ENCODE measurements at regions not wholly inside any gene's neighbourhood (a gene's known extent, or its start where the extent isn't known, plus 50 kb on each side); places are given as distances from the start of the nearest gene placed in this dataset.
"Not testable (repeated sequence)": the region's sequence is repeated elsewhere in the genome, so short reads cannot be mapped to it uniquely, and the experiment has no call there.

DNA sequence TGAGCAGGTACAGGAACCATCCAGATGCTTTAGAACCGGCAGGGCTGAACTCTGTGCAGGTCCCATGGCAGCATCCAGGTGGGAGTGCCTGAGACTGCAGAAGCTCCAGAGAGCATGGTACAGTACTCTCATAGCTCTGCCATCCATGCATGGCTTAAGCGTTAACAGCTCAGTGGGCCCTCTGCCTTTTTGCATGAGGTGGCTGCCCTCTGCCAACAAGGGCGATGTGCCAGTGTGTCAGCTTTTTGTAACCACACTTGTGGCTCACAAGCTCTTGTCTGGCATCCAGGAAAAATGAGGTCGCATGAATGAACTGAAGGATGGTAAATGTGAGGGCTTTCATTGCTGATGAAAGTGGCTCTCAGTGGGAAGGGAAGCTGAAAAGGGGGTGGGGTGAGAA, 950.1 kb downstream of the DIPK2A start:
- no peak for DNase-seq (ENCODE audit: low read depth)

GRCh38 chr3:144923046-144923775, 951.6 kb downstream of the DIPK2A start:
- no peak for DNase-seq (ENCODE audit: low read depth)

DNA sequence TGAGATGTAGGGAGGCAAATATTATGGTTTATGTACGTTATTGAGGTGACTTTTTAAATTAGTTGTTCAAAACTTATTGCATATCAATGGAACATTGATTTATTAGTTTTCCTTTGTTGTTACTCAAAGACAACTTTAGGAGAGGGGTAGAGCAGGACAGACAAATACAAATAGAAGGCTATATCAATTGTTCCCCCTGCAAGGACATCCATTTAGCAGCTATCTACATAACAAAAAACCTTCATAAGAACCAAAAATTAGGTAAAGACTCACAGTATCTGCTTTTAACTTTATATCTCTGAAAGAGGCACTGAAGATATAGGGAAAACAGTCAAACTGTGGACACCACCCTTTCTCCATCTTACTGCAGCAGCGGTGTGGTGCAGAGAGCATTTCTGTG, 958.8 kb downstream of the DIPK2A start:
- no peak for DNase-seq (ENCODE audit: low read depth)

DNA sequence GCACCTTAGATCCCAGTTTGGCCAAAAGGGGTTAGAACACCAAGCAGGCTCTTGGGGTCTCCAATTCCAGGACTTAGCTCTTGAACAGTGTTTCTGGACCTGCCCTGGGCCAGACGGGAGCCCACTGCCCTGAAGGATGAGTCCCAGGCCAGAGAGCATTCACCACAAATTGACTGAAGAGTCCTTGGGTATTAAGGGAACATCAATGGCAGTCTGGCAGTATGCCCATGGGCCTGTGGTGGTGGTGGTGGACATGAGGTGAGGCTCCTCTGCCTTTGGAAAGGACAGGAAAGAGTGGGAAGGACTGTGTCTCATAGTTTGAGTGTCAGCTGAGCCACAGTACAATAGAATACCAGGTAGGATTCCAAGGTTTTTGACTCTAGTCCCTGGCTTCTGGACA, 960.0 kb downstream of the DIPK2A start:
- no peak for DNase-seq (ENCODE audit: low read depth)

GRCh38 chr3:144942093-144942837, 970.6 kb downstream of the DIPK2A start:
- DNase-seq (ENCODE audit: low read depth), result no peak

DNA sequence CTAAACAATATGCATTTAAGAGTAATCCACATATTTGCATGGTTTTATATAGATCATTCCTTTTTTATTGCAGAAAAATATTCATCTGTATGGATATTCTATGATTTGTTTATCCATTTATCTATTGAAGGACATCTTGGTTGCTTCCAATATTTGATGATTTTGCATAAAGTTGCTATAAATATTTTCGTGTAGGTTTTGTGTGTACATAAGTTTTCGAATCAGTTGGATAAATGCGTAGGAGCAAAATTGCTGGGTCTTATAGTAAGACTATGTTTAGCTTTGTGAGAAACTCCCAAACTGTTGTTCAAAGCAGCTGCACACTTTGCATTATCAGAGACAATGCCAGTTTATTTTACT, 971.2 kb downstream of the DIPK2A start:
- no peak for DNase-seq (ENCODE audit: low read depth)

DNA sequence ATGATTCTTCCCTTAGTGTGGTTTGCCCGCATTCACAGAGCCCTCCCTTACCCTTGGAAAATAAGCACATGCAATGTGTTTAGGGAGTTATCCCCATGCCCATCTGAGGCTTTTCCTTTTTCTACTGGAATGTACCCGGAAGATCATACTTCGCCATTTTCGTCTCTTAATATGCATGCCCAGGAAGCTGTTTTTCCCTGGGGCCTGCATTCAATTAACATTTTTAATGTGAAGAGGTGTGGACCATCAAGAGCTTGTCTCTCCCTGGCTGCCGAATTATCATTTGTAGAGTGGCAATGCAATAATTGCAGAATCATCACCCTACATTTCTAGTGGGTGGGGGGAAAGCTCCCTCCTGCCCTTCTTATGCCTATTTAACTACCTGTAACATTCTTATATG, 976.3 kb downstream of the DIPK2A start:
- DNase-seq (ENCODE audit: low read depth), result no peak

- DNase-seq (ENCODE audit: low read depth), result no peak
These were observed 977.1 kb downstream of the DIPK2A start for GRCh38 chr3:144948711-144949110.

- no peak for DNase-seq (ENCODE audit: low read depth)
These were observed 982.3 kb downstream of the DIPK2A start for GRCh38 chr3:144953959-144954358.

GRCh38 chr3:144957398-144958101, 985.9 kb downstream of the DIPK2A start:
- no peak for DNase-seq (ENCODE audit: low read depth)

DNA sequence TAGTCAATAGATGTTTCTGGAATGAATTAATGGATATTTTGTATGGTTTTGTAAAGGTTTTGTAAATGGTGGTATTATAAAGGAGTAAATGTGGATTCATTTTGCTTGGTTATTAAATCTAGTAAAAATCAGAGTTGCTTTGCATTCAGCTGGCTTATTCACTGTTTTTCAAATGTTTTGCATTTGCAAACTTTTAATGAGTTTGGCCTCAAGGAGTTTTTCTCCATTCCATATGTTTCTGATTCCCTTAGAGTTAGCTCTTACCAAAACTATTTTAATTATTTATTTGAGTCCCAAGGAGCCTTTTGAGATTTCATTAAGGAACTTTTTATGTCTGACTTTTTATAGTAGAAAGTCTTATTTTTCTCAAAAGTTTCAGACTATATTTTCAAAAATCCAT, 992.2 kb downstream of the DIPK2A start:
- DNase-seq (ENCODE audit: low read depth), result no peak

DNA sequence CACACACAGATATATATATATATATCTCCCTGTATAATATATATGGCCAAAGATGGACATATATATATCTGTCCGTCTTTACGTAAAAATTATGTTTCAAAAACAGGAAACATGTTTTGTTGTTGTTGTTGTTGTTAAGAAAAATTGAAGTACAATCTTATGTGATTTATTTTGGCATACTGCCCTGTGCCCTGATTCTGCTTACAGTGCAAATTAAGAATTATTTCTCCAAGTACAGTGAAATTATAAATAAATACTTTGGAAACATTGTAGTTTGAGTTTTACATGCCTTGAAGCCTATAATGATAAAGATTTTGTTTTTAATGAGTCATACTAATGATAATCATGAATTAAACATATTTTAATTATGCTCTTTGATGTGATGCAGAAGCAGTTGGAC, 994.9 kb downstream of the DIPK2A start:
- no peak for DNase-seq (ENCODE audit: low read depth)

- DNase-seq (ENCODE audit: low read depth), result peak; percentile 13
These were observed 997.2 kb downstream of the DIPK2A start for GRCh38 chr3:144968750-144969350.

GRCh38 chr3:144984481-144984880, 1012.9 kb downstream of the DIPK2A start:
- not testable (repeated sequence) for DNase-seq (ENCODE audit: low read depth)

- DNase-seq (ENCODE audit: low read depth), result no peak
These were observed 1018.2 kb downstream of the DIPK2A start for GRCh38 chr3:144989807-144990206.

- no peak for DNase-seq (ENCODE audit: low read depth)
These were observed 1024.2 kb downstream of the DIPK2A start for GRCh38 chr3:144995856-144996255.

GRCh38 chr3:145005427-145005826, 1033.8 kb downstream of the DIPK2A start:
- DNase-seq (ENCODE audit: low read depth), result no peak

DNA sequence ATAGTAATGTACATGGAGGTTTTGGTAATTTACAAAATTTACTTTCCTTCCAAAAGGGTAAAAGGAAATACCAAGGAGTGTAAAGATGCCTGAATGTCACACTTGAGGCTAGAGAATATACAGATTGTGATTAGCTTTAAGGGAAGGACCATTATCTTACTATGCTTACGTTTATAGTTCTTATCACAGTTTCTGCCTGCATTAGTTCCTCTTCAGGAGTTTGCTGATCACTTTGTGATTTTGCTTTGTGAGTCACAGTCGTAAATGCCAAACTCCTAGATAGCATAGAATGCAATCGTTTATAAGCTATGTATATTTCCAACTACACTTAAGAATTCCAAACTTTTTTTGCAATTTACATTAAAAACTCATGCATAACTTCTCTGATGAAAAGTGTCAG, 1034.6 kb downstream of the DIPK2A start:
- DNase-seq (ENCODE audit: low read depth), result no peak

DNA sequence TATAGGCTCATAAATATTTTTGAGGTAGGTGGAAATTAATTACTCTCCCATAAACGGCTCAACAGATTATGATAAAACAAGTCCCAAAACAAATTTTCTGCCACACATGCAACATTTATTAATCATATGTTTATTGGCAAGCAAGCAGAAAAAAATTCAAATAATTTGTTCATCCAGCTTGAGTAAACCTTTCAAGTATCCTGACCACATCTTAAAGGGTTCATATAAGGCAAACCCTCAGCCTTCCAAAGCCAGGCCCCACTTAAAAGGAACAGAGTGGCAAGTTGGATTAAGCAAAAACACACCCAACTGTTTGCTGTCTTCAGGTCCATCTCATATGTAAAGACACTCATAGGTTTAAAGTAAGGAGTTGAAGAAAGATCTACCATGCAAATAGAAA, 1042.3 kb downstream of the DIPK2A start:
- no peak for DNase-seq (ENCODE audit: low read depth)

GRCh38 chr3:145015253-145015652, 1043.6 kb downstream of the DIPK2A start:
- peak; percentile 63 for DNase-seq (ENCODE audit: low read depth)

GRCh38 chr3:145017959-145018358, 1046.3 kb downstream of the DIPK2A start:
- DNase-seq (ENCODE audit: low read depth), result peak; percentile 58

DNA sequence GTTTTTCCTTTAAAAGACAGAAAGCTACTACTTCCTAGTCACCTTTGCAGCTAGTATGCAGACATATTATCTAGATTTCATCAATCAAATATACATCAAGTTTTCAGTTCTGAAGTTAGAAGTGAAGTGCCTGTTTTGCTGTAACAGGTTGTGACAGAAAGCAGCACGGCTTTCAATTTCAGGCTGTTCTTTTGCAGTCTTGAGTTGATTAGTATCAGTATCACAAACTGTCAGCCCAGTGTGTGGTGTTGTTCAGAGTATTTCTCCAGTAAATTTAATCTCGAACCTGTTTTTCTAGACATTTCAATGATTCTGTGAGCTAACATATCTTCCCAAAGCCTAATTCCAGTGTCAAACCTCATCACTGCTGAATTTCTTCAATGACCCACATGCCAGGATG, 1050.8 kb downstream of the DIPK2A start:
- DNase-seq (ENCODE audit: low read depth), result no peak

DNA sequence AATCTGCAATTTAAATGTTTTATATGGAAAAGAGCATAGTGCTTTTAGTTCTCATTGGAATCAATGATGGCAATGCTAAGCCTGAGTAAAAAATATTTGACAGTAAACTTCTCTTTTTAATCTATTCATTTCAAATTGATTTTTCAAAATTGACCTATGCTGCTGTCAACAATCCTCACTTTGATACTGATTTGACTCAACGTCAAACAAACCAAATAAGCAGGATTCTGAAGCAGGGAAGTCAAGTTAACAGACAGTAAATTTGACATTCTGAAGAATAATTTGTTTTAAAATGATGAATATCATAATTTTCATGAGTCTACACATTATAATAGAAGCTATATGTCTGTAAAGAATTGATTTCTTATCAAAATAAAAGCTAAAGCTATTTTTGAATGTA, 1053.1 kb downstream of the DIPK2A start:
- DNase-seq (ENCODE audit: low read depth), result no peak

All from non-pigmented ciliary epithelial cell (primary cell).